GM23248 (cell line): ENCODE measurements at regions not wholly inside any gene's neighbourhood (a gene's known extent, or its start where the extent isn't known, plus 50 kb on each side); places are given as distances from the start of the nearest gene placed in this dataset.

Experiments used
- EZH2 ChIP-seq: fragments of 200-600 bp; sonication (generic); IDR thresholded peaks from 2 replicates; pipeline ENCODE4 v1.6.1; 2018; ENCODE audit warnings: antibody characterized with exemption, mild to moderate bottlenecking; ENCODE audit not compliant: insufficient read depth, poor library complexity, severe bottlenecking
- EZH2phosphoT487 ChIP-seq: fragments of 200-600 bp; sonication (generic); IDR thresholded peaks from 2 replicates; pipeline ENCODE4 v1.6.1; 2018; ENCODE audit warnings: antibody characterized with exemption, moderate library complexity, mild to moderate bottlenecking, low read depth; ENCODE audit not compliant: insufficient read depth

GRCh38 chr12:82034769-82035168 is 275.6 kb upstream of the PPFIA2 start:
- no peak for TF ChIP-seq EZH2phosphoT487
- no peak for TF ChIP-seq EZH2
